Muscle of leg (tissue), 3 donors: ENCODE measurements at regions not wholly inside any gene's neighbourhood (a gene's known extent, or its start where the extent isn't known, plus 50 kb on each side); places are given as distances from the start of the nearest gene placed in this dataset.

Experiments
- DNase-seq: peaks from one replicate; pipeline ENCODE4 v3.0.0; 2013
- H3K27ac ChIP-seq: one replicate; pipeline ENCODE4 v1.5.1; 2013; ENCODE audit warnings: mild to moderate bottlenecking, low read length, control low read depth
- H3K27me3 ChIP-seq: one replicate; pipeline ENCODE4 v1.6.1; 2013; ENCODE audit warnings: low read length; ENCODE audit not compliant: control insufficient read depth, insufficient read depth
- H3K36me3 ChIP-seq: one replicate; pipeline ENCODE4 v1.6.1; 2013; ENCODE audit warnings: low read length; ENCODE audit not compliant: control insufficient read depth, insufficient read depth
- H3K4me1 ChIP-seq: one replicate; pipeline ENCODE4 v1.6.1; 2013; ENCODE audit warnings: low read length; ENCODE audit not compliant: control insufficient read depth, insufficient read depth
- H3K4me3 ChIP-seq: one replicate; pipeline ENCODE4 v1.5.1; 2013; ENCODE audit warnings: low read length, control low read depth
- H3K9me3 ChIP-seq: replicated peaks from 2 replicates; pipeline ENCODE4 v1.6.1; 2013; ENCODE audit warnings: low read depth, low read length; ENCODE audit not compliant: control insufficient read depth
- WGBS: methylation state at CpG from one replicate; pipeline ENCODE4 v1.1.5; 2013; ENCODE audit warnings: missing lambda C conversion rate; ENCODE audit not compliant: insufficient coverage; 5-methylcytosine and 5-hydroxymethylcytosine counted together

- Histone ChIP-seq H3K9me3 (no peaks in the 10 kb centered on the region), H3K4me1 (no peaks in the 10 kb centered on the region), H3K36me3 (no peaks in the 10 kb centered on the region), H3K27me3 (no peaks in the 10 kb centered on the region), H3K27ac (no peak overlapping the region), H3K4me3 (no peak overlapping the region)
- 70% methylated on average over 2 of the region's 5 CpGs for WGBS
- DNase-seq = no peak
Observed at GRCh38 chr5:61262080-61262479, 70.0 kb upstream of the ZSWIM6 start.

GRCh38 chr5:61263072-61263471 lies 69.0 kb upstream of the ZSWIM6 start:
- H3K36me3 ChIP-seq = no peaks in the 10 kb centered on the region
- no peak overlapping the region for H3K4me3 ChIP-seq
- H3K27me3 ChIP-seq = no peaks in the 10 kb centered on the region
- no peak for DNase-seq
- 50% methylated on average over 2 of the region's 6 CpGs for WGBS
- H3K9me3 ChIP-seq = no peaks in the 10 kb centered on the region
- no peak overlapping the region for H3K27ac ChIP-seq
- H3K4me1 ChIP-seq = no peaks in the 10 kb centered on the region

GRCh38 chr5:61263561-61264272 lies 68.3 kb upstream of the ZSWIM6 start:
- Histone ChIP-seq H3K27me3 (no peaks in the 10 kb centered on the region), H3K36me3 (no peaks in the 10 kb centered on the region), H3K27ac (no peak overlapping the region), H3K4me3 (no peak overlapping the region), H3K4me1 (no peaks in the 10 kb centered on the region), H3K9me3 (no peaks in the 10 kb centered on the region)
- WGBS = 38% methylated on average over 5 of the region's 11 CpGs
- DNase-seq = no peak

GRCh38 chr5:61264273-61264661 lies 67.8 kb upstream of the ZSWIM6 start:
- H3K4me3 ChIP-seq = no peak overlapping the region
- H3K4me1 ChIP-seq = no peaks in the 10 kb centered on the region
- no peak for DNase-seq
- no peaks in the 10 kb centered on the region for H3K36me3 ChIP-seq
- no peak overlapping the region for H3K27ac ChIP-seq
- no peaks in the 10 kb centered on the region for H3K27me3 ChIP-seq
- no peaks in the 10 kb centered on the region for H3K9me3 ChIP-seq
- no CpG with 5 or more reads among the region's 4 CpGs for WGBS

GRCh38 chr5:61267116-61267515 lies 64.9 kb upstream of the ZSWIM6 start:
- Histone ChIP-seq H3K4me1 (no peaks in the 10 kb centered on the region), H3K27me3 (no peaks in the 10 kb centered on the region)
- no CpG with 5 or more reads among the region's 4 CpGs for WGBS

GRCh38 chr5:61268871-61269270 lies 63.2 kb upstream of the ZSWIM6 start:
- Histone ChIP-seq H3K36me3 (no peaks in the 10 kb centered on the region), H3K27ac (no peak overlapping the region), H3K9me3 (no peaks in the 10 kb centered on the region), H3K4me3 (no peak overlapping the region), H3K27me3 (no peaks in the 10 kb centered on the region), H3K4me1 (no peaks in the 10 kb centered on the region)
- WGBS = no CpG with 5 or more reads among the region's 2 CpGs
- no peak for DNase-seq

More at GRCh38 chr5:61267116-61267515, 64.9 kb upstream of the ZSWIM6 start:
- Histone ChIP-seq H3K9me3 (no peaks in the 10 kb centered on the region), H3K4me3 (no peak overlapping the region), H3K36me3 (no peaks in the 10 kb centered on the region), H3K27ac (no peak overlapping the region)
- no peak for DNase-seq

- no peaks in the 10 kb centered on the region for H3K4me1 ChIP-seq
- no peak overlapping the region for H3K4me3 ChIP-seq
- WGBS = 94% methylated on average over 3 of the region's 7 CpGs
- no peak for DNase-seq
- H3K36me3 ChIP-seq = no peaks in the 10 kb centered on the region
- no peaks in the 10 kb centered on the region for H3K9me3 ChIP-seq
- no peaks in the 10 kb centered on the region for H3K27me3 ChIP-seq
- no peak overlapping the region for H3K27ac ChIP-seq
Observed at GRCh38 chr5:61270510-61271165, 61.4 kb upstream of the ZSWIM6 start.

- H3K4me3 ChIP-seq = no peak overlapping the region
- 81% methylated on average over 2 of the region's 2 CpGs for WGBS
- peaks cover 4% of the 10 kb centered on the region for H3K4me1 ChIP-seq
- H3K27me3 ChIP-seq = no peaks in the 10 kb centered on the region
- H3K36me3 ChIP-seq = no peaks in the 10 kb centered on the region
- H3K27ac ChIP-seq = no peak overlapping the region
- no peaks in the 10 kb centered on the region for H3K9me3 ChIP-seq
- no peak for DNase-seq
Observed at GRCh38 chr5:61272688-61273087, 59.4 kb upstream of the ZSWIM6 start.

GRCh38 chr5:61273279-61273975 lies 58.6 kb upstream of the ZSWIM6 start:
- H3K4me1 ChIP-seq = peaks cover 4% of the 10 kb centered on the region
- no peak for DNase-seq
- H3K36me3 ChIP-seq = no peaks in the 10 kb centered on the region
- H3K27me3 ChIP-seq = no peaks in the 10 kb centered on the region
- H3K27ac ChIP-seq = no peak overlapping the region
- no peak overlapping the region for H3K4me3 ChIP-seq
- 100% methylated on average over 1 of the region's 1 CpG for WGBS
- no peaks in the 10 kb centered on the region for H3K9me3 ChIP-seq

- DNase-seq = no peak
- Histone ChIP-seq H3K36me3 (no peaks in the 10 kb centered on the region), H3K9me3 (no peaks in the 10 kb centered on the region), H3K27me3 (no peaks in the 10 kb centered on the region), H3K4me1 (peaks cover 4% of the 10 kb centered on the region), H3K4me3 (no peak overlapping the region), H3K27ac (no peak overlapping the region)
Observed at GRCh38 chr5:61274511-61274911, 57.5 kb upstream of the ZSWIM6 start.
